HG03342 (cell line): ENCODE measurements at regions not wholly inside any gene's neighbourhood (a gene's known extent, or its start where the extent isn't known, plus 50 kb on each side); places are given as distances from the start of the nearest gene placed in this dataset.
A peak's percentile ranks its signal among the peaks of the same experiment; 100 is the strongest.

Source experiments
- ATAC-seq: cut with Tn5 transposase; IDR thresholded peaks from one replicate; pipeline ENCODE4 v1.9.1; 2021; ENCODE audit warnings: mild to moderate bottlenecking, moderate library complexity; ENCODE audit not compliant: unreplicated experiment

- ATAC-seq = no peak
These were observed 348.5 kb upstream of the PROK2 start for GRCh38 chr3:72133329-72134011.

DNA sequence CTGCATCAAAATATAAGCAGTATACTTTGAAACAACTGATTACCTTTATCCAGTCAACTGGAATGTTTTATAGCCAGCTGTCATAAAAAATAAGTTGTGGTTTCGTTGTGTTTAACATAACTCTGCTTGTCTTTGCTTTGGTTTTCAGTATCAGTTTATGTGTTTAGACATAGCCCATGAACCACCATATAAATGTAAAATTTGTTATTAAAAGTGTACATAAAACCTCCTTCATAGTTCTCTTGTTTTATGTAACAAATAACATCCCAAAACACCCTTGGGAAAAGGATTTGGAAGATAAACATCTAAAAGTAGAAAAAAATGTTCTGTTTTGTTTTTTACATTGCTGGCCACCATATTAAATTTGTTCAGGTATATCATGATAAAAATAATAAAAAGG lies 347.0 kb upstream of the PROK2 start:
- ATAC-seq = no peak

DNA sequence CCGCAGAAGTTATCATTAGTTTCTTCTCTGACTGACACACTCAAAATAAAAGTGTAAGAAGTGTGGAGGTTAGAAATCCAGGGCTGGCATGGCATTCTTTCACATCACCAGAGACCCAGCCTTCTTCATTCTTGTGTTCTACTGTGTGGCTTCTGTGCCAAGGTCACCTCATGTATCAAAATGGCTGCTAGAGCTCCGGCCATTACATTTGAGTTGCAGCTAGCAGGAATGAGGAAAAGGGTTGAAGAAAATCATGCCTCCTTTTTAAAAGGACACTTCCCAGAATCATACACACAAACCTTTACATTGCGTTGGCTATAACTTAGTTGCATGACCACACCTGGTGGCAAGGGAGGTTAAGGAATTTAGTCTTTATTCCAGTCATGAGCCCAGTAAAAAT lies 345.6 kb upstream of the PROK2 start:
- ATAC-seq = no peak

DNA sequence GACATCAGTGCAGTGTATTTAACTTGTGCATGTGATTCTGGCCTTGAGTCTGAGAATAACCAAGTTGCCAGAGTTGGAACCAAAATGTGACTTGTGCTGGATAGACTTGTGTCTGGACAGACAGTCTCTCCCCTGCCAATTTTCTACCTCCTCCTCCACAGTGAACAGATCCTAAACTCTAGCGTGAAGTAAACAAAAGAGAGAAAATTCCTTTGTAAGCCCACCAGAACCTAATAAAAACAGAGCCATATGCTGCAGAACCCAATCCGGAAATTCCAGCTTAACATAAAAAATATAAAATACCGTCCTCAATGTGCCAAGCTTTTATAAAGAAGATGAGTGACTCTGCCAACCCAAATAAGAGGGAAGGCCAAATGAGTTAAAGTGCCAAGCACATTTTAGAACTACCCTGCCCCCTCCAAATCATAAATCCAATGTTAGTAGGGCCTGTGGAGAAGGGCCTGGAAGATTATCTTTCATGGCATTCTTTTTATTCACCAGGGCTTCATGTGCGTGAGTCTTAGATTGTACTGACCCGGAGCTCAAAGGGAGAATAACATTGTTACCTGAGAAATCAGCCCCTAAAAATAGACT lies 344.6 kb upstream of the PROK2 start:
- ATAC-seq = no peak

DNA sequence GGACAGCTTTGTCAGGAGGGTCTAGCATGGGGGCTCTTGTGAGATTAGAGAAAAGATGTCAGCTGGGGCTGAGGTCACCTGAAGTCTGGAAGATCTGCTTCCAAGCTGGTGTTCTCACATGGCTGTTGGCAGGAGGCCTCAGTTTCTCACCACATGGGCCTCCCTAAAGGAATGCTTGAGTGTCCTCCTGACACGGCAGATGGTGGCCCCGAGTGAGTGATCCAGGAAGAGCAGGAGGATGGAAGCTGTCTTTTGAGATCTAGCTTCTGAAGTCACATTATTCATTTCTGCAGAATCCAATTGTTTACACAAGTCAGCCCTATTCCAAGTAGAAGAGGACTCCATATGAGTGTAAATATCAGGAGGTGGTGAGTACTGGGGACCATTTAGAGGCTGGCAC lies 344.0 kb upstream of the PROK2 start:
- ATAC-seq = no peak

- ATAC-seq = peak; percentile 57
These were observed 342.9 kb upstream of the PROK2 start for GRCh38 chr3:72127844-72128243.

GRCh38 chr3:72127224-72127612 lies 342.3 kb upstream of the PROK2 start:
- no peak for ATAC-seq

DNA sequence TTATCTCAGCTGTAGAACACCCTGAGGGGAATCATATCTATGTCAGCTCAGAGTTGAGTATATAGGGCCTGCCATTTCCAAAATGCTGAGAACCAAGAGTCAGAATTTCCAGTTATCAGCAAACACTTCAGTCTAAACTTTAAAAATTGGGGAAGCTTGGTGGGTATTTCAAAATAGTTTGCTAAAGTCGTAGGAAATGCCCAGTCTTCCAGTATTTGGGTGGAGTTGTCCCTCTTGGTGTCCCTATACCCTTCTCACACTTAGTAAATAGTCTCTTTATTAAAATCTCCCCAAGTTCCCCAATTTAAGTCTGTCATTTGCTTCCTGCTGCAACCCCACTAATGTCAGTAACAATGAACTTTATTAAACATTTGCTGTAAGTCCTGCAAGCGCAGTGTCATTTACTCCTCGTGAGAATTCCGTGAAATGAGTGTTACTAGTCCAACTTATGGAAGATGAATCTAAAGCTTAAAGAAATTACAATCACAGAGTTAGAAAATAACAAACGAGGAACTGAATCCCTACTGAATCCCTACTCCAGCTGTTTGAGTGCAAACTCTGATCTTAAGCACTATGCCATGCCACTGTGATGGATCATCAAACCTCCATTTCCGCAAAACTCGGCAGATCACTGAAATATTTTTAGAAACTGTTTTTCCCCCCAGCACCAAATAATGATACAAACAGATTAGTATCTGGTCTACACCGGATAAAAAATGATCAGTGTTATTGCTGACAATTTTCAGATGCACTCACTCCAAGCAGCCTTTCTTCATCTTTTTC lies 341.7 kb upstream of the PROK2 start:
- ATAC-seq = no peak

GRCh38 chr3:72123908-72124441 lies 339.0 kb upstream of the PROK2 start:
- ATAC-seq = peak; percentile 58

- ATAC-seq = peak; percentile 65
These were observed 336.1 kb upstream of the PROK2 start for GRCh38 chr3:72120806-72121778.

- ATAC-seq = no peak
These were observed 335.1 kb upstream of the PROK2 start for GRCh38 chr3:72120039-72120438.

DNA sequence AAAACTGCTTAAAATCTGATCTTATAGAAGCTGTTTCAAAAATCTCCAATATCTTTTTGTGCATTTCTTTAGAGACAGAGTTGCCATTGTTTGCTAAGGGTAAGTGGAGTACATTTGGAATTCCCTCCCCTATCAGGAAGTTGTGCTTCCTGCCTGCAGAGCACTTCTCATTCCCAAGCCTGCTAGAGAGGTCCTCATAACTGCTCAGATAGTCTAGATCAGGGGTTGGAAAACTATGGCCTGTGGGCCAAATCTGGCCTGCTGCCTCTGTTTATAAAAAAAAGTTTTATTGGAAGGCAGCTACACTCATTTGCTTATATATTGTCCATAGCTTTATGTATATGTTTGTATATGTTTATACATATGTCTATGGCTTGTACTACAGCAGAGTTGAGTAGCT lies 333.7 kb upstream of the PROK2 start:
- ATAC-seq = no peak

DNA sequence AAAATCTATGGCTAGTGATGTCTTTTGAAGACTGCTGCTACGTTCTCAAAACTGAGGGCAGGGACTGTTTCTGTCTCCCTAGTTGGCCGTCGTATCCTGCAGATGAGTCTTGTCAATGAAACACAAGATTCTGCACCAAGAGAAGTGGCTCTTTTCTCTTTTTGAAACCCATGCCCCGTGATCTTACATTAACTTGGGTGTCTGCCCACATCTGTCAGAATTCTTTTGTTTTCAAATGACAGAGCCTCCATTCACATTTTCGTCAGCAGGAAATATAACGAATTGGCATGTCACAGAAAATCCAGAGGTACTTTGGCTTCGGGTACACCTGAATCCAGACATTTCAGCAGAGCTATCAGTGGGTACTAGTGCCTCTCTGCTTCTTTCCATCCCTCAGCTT lies 331.3 kb upstream of the PROK2 start:
- ATAC-seq = no peak

- no peak for ATAC-seq
These were observed 330.4 kb upstream of the PROK2 start for GRCh38 chr3:72115307-72115706.

GRCh38 chr3:72114773-72115172 lies 329.8 kb upstream of the PROK2 start:
- no peak for ATAC-seq

GRCh38 chr3:72113964-72114363 lies 329.0 kb upstream of the PROK2 start:
- no peak for ATAC-seq

- no peak for ATAC-seq
These were observed 328.6 kb upstream of the PROK2 start for GRCh38 chr3:72113564-72113963.

- ATAC-seq = no peak
These were observed 327.5 kb upstream of the PROK2 start for GRCh38 chr3:72112435-72112834.

GRCh38 chr3:72111265-72112205 lies 326.6 kb upstream of the PROK2 start:
- no peak for ATAC-seq
